A549 (cell line): ENCODE measurements at regions not wholly inside any gene's neighbourhood (a gene's known extent, or its start where the extent isn't known, plus 50 kb on each side); places are given as distances from the start of the nearest gene placed in this dataset.

Experiments
- CEBPB ChIP-seq, 2 experiments: fragments of >200 bp in 1 of 2; sonication (Bioruptor Twin) in 1 of 2; formaldehyde crosslinking in 1 of 2; IDR thresholded peaks; 2 replicates each; pipeline ENCODE4 v1.6.1; 2012 to 2016
- MAZ ChIP-seq: fragments of 150-350 bp; IDR thresholded peaks from 2 replicates; pipeline ENCODE4 v1.6.1; 2014; ENCODE audit warnings: antibody characterized with exemption, low read depth, low read length, borderline replicate concordance
- POLR2A ChIP-seq: IDR thresholded peaks from 2 replicates; pipeline ENCODE4 v1.6.1; 2012; ENCODE audit warnings: mild to moderate bottlenecking, low read length
- RNF2 ChIP-seq: fragments of 200-600 bp; sonication (generic); IDR thresholded peaks from 2 replicates; pipeline ENCODE4 v1.6.1; 2016; ENCODE audit warnings: low read depth, mild to moderate bottlenecking, antibody characterized with exemption, moderate library complexity, borderline replicate concordance
- TP53 ChIP-seq: fragments of 250-450 bp; sonication (Bioruptor Pico); IDR thresholded peaks from 2 replicates; pipeline ENCODE4 v1.5.0; 2021; ENCODE audit warnings: mild to moderate bottlenecking, moderate library complexity
- ZFP36 ChIP-seq: fragments of 450-650 bp; IDR thresholded peaks from 2 replicates; pipeline ENCODE4 v1.6.1; 2014; ENCODE audit warnings: borderline replicate concordance; ENCODE audit not compliant: partially characterized antibody
- TF ChIP-seq, protein P1 (sequence below): fragments of >200 bp; sonication (Bioruptor Twin); formaldehyde crosslinking; IDR thresholded peaks from 3 replicates; pipeline ENCODE4 v1.5.1; 2016

DNA sequence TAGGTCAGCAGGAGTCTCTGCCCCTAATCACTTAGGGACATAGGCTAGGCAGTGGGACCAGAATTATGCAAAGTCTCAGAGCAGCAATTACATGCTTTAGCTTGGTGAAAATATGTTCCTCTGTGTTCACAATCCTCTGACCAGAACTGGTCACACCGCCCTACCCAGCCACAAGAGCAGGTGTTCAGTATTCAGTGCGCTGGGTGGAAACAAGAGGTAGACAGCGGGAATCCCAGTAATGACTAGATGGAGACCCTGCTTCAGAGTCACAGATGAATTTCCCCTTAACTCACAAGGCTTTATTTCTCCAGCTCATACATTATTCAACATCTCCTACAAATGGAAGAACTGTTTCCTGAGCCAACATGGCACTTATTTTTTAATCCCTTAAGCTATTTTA, 763.7 kb upstream of the POM121L12 start:
- TF ChIP-seq, protein P1, sequence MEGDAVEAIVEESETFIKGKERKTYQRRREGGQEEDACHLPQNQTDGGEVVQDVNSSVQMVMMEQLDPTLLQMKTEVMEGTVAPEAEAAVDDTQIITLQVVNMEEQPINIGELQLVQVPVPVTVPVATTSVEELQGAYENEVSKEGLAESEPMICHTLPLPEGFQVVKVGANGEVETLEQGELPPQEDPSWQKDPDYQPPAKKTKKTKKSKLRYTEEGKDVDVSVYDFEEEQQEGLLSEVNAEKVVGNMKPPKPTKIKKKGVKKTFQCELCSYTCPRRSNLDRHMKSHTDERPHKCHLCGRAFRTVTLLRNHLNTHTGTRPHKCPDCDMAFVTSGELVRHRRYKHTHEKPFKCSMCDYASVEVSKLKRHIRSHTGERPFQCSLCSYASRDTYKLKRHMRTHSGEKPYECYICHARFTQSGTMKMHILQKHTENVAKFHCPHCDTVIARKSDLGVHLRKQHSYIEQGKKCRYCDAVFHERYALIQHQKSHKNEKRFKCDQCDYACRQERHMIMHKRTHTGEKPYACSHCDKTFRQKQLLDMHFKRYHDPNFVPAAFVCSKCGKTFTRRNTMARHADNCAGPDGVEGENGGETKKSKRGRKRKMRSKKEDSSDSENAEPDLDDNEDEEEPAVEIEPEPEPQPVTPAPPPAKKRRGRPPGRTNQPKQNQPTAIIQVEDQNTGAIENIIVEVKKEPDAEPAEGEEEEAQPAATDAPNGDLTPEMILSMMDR: no peak
- TF ChIP-seq ZFP36 (no peak), CEBPB (IDR thresholded peaks at IDR 0.05) (no peak), RNF2 (no peak), MAZ (no peak), POLR2A (no peak), TP53 (CRISPR knock-in tag) (no peak)
